ENCODE measurements at regions not wholly inside any gene's neighbourhood (a gene's known extent, or its start where the extent isn't known, plus 50 kb on each side); places are given as distances from the start of the nearest gene placed in this dataset.

DNA sequence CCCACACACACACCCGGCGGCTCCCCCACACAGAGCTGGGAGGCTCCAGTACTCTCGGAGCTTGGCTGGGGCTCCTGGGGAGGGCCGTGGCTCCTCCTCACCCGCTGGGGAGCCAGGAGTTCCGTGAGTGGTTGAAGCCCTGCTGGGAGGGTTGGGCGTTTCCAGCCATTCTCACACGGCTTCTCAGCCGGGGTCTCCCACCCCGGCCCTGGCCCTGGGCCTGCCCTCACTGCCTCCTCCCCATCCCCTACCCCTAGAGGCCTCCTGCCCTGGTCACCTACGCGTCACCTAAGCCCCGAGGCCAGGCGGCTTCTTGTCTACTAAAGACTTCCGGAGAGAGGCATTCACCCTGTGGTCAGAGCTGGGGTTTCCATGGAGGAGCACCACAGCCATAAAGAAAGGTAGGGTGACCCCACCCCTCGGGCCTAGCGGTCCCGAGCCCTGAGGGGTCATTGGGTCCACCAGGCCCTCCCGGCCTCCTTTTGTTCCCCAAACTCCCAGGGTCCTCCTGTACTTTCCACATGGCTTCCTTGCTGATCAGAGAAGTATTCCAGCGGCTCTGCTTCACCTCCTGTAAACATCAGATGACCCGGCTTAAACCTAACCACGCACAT lies 99.3 kb downstream of the TTLL2 start:
- Histone ChIP-seq H3K79me2 (ENCODE audit: insufficient read depth, low read length) (no peaks in the 10 kb centered on the region), H3K9me3 (ENCODE audit: control insufficient read depth in 1 of 2, insufficient read depth in 1 of 2, low read depth in 1 of 2, low read length in 2 of 2) (no peaks in the 10 kb centered on the region), H3K9me2 (ENCODE audit: insufficient read depth) (no peaks in the 10 kb centered on the region), H3K27ac (ENCODE audit: low read depth, low read length) (no peak overlapping the region), H3K4me2 (ENCODE audit: low read length) (no peak overlapping the region), H3K27me3 (ENCODE audit: insufficient read depth, low read length) (peaks cover 7% of the 10 kb centered on the region; the same call in 1 of the 2 replicates), H3K4me3 (replicated peaks in 1 of 2; ENCODE audit: low read depth in 1 of 2, low read length in 2 of 2) (no peak overlapping the region), H3K9ac (ENCODE audit: low read length) (no peak overlapping the region), H4K20me1 (ENCODE audit: insufficient read depth) (no peaks in the 10 kb centered on the region), H3K36me3 (ENCODE audit: control insufficient read depth in 1 of 2, insufficient read depth in 2 of 2, low read length in 2 of 2) (no peaks in the 10 kb centered on the region), H2AFZ (ENCODE audit: low read depth, low read length, poor library complexity, severe bottlenecking) (no peak overlapping the region), H3K4me1 (ENCODE audit: control insufficient read depth in 1 of 2, insufficient read depth in 2 of 2, low read length in 2 of 2) (no peaks in the 10 kb centered on the region)
- TF ChIP-seq, protein P1, sequence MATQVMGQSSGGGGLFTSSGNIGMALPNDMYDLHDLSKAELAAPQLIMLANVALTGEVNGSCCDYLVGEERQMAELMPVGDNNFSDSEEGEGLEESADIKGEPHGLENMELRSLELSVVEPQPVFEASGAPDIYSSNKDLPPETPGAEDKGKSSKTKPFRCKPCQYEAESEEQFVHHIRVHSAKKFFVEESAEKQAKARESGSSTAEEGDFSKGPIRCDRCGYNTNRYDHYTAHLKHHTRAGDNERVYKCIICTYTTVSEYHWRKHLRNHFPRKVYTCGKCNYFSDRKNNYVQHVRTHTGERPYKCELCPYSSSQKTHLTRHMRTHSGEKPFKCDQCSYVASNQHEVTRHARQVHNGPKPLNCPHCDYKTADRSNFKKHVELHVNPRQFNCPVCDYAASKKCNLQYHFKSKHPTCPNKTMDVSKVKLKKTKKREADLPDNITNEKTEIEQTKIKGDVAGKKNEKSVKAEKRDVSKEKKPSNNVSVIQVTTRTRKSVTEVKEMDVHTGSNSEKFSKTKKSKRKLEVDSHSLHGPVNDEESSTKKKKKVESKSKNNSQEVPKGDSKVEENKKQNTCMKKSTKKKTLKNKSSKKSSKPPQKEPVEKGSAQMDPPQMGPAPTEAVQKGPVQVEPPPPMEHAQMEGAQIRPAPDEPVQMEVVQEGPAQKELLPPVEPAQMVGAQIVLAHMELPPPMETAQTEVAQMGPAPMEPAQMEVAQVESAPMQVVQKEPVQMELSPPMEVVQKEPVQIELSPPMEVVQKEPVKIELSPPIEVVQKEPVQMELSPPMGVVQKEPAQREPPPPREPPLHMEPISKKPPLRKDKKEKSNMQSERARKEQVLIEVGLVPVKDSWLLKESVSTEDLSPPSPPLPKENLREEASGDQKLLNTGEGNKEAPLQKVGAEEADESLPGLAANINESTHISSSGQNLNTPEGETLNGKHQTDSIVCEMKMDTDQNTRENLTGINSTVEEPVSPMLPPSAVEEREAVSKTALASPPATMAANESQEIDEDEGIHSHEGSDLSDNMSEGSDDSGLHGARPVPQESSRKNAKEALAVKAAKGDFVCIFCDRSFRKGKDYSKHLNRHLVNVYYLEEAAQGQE (IDR thresholded peaks at IDR 0.05; ENCODE audit: low read depth): no peak
- TF ChIP-seq ZFX (IDR thresholded peaks at IDR 0.05) (no peak), POLR2A (IDR thresholded peaks at IDR 0.05; ENCODE audit: borderline replicate concordance, extremely low read depth, insufficient read depth, insufficient read length) (no peak), EZH2phosphoT487 (IDR thresholded peaks at IDR 0.05; ENCODE audit: borderline replicate concordance) (no peak), SIN3A (IDR thresholded peaks at IDR 0.05; ENCODE audit: low read depth) (no peak), YY1 (IDR thresholded peaks at IDR 0.05; ENCODE audit: extremely low read depth, insufficient replicate concordance, low read depth, low read length) (no peak), ZNF274 (IDR thresholded peaks at IDR 0.05; ENCODE audit: low read depth, low read length) (no peak), ELF1 (IDR thresholded peaks at IDR 0.05; ENCODE audit: borderline replicate concordance, low read depth) (no peak), JUND (IDR thresholded peaks at IDR 0.05) (no peak)
- TF ChIP-seq, protein P2, sequence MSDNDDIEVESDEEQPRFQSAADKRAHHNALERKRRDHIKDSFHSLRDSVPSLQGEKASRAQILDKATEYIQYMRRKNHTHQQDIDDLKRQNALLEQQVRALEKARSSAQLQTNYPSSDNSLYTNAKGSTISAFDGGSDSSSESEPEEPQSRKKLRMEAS (IDR thresholded peaks at IDR 0.05): no peak
- CTCF ChIA-PET: no interaction called here
- POLR2A ChIA-PET: no interaction called here
- RAD21 ChIA-PET (ENCODE audit: low non-redundant PET in 1 of 2, low total read pairs in 2 of 2, uncharacterized antibody in 2 of 2, unreplicated experiment in 2 of 2): no interaction called here
- intact Hi-C loops (cut with micrococcal nuclease): no loop called here
- BruUV-seq (replicated peaks): no TSS peak
- no peak for DNase-seq (ENCODE audit: low read depth, low spot score)
- no peak for ATAC-seq

Measured in HCT116 (cell line).